ENCODE measurements at regions not wholly inside any gene's neighbourhood (a gene's known extent, or its start where the extent isn't known, plus 50 kb on each side); places are given as distances from the start of the nearest gene placed in this dataset.

DNA sequence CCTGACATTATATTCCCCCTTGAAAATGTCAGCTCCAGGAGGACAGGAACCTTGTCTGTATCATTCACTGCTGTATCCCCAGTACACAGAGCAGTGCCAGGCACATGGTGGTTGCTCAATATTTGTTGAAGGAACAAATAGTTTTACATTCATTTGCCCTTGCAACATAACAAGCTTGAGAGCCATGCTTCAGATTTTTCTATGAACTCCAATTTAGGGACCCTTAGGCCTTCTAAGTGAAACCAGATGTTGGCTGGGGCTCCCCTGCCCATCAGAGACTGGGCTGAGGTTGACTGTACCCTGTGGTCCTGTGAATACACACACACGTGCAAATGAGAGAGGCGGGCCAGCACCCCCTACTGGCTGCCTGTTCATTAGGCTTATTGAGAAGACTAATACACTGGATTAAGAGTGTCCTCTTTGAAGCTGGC is 214.9 kb upstream of the WWC1 start:
- ATAC-seq (peak; percentile 83 to 94 (median 90)), DNase-seq (peak in 2 of 3 donors; percentile 23 to 51)
- Histone ChIP-seq H3K4me3 (no peak overlapping the region), H3K27ac (no peak overlapping the region), H3K4me1 (no peaks in the 10 kb centered on the region), H3K27me3 (no peaks in the 10 kb centered on the region), H3K36me3 (no peaks in the 10 kb centered on the region), H3K9me3 (no peaks in the 10 kb centered on the region)
- TF ChIP-seq POLR2A (IDR thresholded peaks at IDR 0.05) = no peak
- TF ChIP-seq, protein P1, sequence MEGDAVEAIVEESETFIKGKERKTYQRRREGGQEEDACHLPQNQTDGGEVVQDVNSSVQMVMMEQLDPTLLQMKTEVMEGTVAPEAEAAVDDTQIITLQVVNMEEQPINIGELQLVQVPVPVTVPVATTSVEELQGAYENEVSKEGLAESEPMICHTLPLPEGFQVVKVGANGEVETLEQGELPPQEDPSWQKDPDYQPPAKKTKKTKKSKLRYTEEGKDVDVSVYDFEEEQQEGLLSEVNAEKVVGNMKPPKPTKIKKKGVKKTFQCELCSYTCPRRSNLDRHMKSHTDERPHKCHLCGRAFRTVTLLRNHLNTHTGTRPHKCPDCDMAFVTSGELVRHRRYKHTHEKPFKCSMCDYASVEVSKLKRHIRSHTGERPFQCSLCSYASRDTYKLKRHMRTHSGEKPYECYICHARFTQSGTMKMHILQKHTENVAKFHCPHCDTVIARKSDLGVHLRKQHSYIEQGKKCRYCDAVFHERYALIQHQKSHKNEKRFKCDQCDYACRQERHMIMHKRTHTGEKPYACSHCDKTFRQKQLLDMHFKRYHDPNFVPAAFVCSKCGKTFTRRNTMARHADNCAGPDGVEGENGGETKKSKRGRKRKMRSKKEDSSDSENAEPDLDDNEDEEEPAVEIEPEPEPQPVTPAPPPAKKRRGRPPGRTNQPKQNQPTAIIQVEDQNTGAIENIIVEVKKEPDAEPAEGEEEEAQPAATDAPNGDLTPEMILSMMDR (IDR thresholded peaks at IDR 0.05) = peak; percentile 18 to 35 (median 26)
- intact Hi-C loops (cut with DNase I) = no loop called here
- WGBS (ENCODE audit: insufficient coverage, low coverage, low lambda C conversion rate, missing lambda C conversion rate) = 60% methylated on average over 2 of the region's 2 CpGs

DNA sequence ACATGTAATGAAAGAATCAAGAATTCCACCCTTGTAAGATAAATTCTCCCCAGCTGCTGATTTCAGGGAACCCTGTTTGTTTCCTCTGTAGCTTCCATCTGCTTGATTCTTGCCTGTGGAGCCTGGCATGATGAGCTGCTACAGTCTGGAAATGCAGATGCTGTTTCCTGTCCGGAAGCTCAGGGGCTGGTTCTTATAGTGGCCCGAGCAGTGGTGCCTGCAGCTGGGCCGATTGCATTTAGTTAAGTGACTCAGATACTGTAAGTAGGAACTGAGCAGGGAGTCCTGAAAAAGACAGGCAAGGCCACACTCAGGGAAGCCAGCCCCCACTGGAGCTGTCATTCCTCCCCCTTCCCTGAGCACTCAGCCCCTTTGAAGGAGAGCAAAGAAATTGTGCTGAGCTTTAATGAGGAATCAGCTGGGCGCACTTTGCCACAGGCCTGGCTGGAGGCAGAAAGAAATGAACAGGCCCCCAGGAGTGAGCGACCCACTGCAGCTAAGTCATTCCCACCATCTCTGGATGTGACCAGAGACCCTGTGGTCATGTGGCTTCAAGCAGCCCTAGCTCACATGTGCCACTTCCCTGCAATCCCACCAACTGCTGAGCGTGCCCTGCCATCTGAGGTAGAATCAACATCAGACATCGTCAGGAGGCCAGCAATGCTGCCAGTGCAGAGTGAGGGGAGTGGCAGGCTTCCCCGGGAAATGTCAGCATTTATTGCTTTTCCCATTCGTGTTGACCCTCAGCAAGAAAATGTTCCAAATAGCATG is 206.0 kb upstream of the WWC1 start:
- Histone ChIP-seq H3K27me3 (no peaks in the 10 kb centered on the region), H3K36me3 (no peaks in the 10 kb centered on the region), H3K9me3 (no peaks in the 10 kb centered on the region), H3K27ac (no peak overlapping the region), H3K4me1 (peaks cover 0 to 5% (median 0%) of the 10 kb centered on the region in 4 donors), H3K4me3 (no peak overlapping the region)
- ATAC-seq = no peak
- TF ChIP-seq POLR2A (IDR thresholded peaks at IDR 0.05) = no peak
- TF ChIP-seq, protein P1 (IDR thresholded peaks at IDR 0.05) = no peak
- WGBS (ENCODE audit: insufficient coverage, low coverage, low lambda C conversion rate, missing lambda C conversion rate) = 70% methylated on average over 3 of the region's 9 CpGs
- no peak for DNase-seq
- intact Hi-C loops (cut with DNase I) = no loop called here

DNA sequence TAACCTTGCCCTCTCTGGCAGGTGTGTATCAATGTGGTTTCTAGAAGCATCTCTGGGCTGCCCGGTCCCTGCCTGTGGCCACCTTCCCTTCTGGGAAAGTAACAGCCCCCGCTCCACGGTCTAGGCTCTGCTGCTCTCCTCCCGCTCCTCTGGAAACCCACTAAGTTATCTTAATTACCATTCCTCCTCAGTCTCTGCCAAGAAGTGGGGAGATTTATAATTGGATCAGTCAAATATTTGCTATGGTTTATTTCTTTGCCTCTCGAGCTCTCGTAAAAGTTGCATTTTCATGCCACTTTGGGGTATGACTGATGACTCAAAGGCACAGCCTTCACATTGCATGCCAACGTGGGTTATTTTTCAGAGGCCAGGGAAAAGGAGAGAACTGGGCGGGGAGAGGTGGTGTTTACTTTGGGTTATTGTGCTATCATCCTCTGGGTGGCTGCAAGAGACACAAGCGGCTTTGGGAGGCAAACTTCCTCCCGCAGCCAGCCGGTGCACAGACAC is 205.3 kb upstream of the WWC1 start:
- intact Hi-C loops (cut with DNase I) = no loop called here
- 38% methylated on average over 7 of the region's 11 CpGs for WGBS (ENCODE audit: insufficient coverage, low coverage, low lambda C conversion rate, missing lambda C conversion rate)
- peak; percentile 50 to 82 (median 64) for ATAC-seq
- Histone ChIP-seq H3K4me3 (no peak overlapping the region), H3K27me3 (no peaks in the 10 kb centered on the region), H3K9me3 (no peaks in the 10 kb centered on the region), H3K4me1 (peaks cover 0 to 5% (median 0%) of the 10 kb centered on the region in 4 donors), H3K36me3 (no peaks in the 10 kb centered on the region), H3K27ac (no peak overlapping the region)
- TF ChIP-seq, protein P1 (IDR thresholded peaks at IDR 0.05) = peak in 1 of 4 donors; percentile 27
- TF ChIP-seq POLR2A (IDR thresholded peaks at IDR 0.05) = no peak
- DNase-seq = no peak

DNA sequence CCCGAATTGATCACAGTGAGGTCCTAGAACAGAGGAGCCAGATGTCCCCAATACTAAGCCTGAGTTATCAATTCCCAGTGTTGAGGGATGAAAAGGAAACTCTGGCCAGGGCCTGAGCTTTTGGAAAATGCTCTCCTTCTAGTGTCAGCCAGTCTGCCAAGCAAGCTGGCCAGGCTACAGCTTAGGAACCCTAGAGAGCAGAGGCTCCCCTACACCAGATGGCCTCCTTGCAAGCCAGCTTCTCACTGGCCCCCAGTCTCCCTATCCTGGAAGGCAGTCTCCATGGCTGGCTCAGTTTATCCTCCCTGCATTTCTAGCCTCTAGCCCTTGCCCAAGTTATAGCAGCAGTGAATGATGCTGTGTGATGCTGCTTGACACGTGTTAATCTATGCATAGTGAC is 204.7 kb upstream of the WWC1 start:
- no peaks in the 10 kb centered on the region for H3K36me3 ChIP-seq
- 74% methylated on average over 2 of the region's 2 CpGs for WGBS (ENCODE audit: insufficient coverage, low coverage, low lambda C conversion rate, missing lambda C conversion rate)
- ATAC-seq (no peak), DNase-seq (no peak)
- H3K9me3 ChIP-seq = no peaks in the 10 kb centered on the region
- H3K27me3 ChIP-seq = no peaks in the 10 kb centered on the region
- H3K27ac ChIP-seq = no peak overlapping the region
- H3K4me3 ChIP-seq = no peak overlapping the region
- TF ChIP-seq POLR2A (IDR thresholded peaks at IDR 0.05) = no peak
- TF ChIP-seq, protein P1 (IDR thresholded peaks at IDR 0.05) = no peak
- peaks cover 0 to 5% (median 0%) of the 10 kb centered on the region in 4 donors for H3K4me1 ChIP-seq
- intact Hi-C loops (cut with DNase I) = no loop called here
